PC-9 (cell line): ENCODE measurements at regions not wholly inside any gene's neighbourhood (a gene's known extent, or its start where the extent isn't known, plus 50 kb on each side); places are given as distances from the start of the nearest gene placed in this dataset.

Source experiments
- EZH2 ChIP-seq: fragments of 200-600 bp; sonication (generic); IDR thresholded peaks from 2 replicates; pipeline ENCODE4 v1.8.0; 2017; ENCODE audit warnings: antibody characterized with exemption, low read depth
- TF ChIP-seq, protein P1 (sequence below): fragments of 200-600 bp; sonication (generic); conservative IDR thresholded peaks from 2 replicates; pipeline ENCODE4 v1.6.1; 2017; ENCODE audit warnings: mixed run types, antibody characterized with exemption, mild to moderate bottlenecking, moderate library complexity

- TF ChIP-seq, protein P1, sequence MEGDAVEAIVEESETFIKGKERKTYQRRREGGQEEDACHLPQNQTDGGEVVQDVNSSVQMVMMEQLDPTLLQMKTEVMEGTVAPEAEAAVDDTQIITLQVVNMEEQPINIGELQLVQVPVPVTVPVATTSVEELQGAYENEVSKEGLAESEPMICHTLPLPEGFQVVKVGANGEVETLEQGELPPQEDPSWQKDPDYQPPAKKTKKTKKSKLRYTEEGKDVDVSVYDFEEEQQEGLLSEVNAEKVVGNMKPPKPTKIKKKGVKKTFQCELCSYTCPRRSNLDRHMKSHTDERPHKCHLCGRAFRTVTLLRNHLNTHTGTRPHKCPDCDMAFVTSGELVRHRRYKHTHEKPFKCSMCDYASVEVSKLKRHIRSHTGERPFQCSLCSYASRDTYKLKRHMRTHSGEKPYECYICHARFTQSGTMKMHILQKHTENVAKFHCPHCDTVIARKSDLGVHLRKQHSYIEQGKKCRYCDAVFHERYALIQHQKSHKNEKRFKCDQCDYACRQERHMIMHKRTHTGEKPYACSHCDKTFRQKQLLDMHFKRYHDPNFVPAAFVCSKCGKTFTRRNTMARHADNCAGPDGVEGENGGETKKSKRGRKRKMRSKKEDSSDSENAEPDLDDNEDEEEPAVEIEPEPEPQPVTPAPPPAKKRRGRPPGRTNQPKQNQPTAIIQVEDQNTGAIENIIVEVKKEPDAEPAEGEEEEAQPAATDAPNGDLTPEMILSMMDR = no peak
- TF ChIP-seq EZH2 = no peak
Observed at GRCh38 chr2:16361261-16361995, 304.2 kb downstream of the CYRIA start.
